ENCODE measurements at regions not wholly inside any gene's neighbourhood (a gene's known extent, or its start where the extent isn't known, plus 50 kb on each side); places are given as distances from the start of the nearest gene placed in this dataset.
"Not testable (repeated sequence)": the region's sequence is repeated elsewhere in the genome, so short reads cannot be mapped to it uniquely, and the experiment has no call there.

GRCh38 chr21:28008245-28008644 is 984.4 kb downstream of the LTN1 start:
- TF ChIP-seq POLR2A (IDR thresholded peaks at IDR 0.05; ENCODE audit: low read depth, low read length); EZH2 (IDR thresholded peaks at IDR 0.05; ENCODE audit: borderline replicate concordance, low read depth, low read length, severe bottlenecking); CTCF (IDR thresholded peaks at IDR 0.05; ENCODE audit: extremely low read depth in 1 of 2, insufficient read depth in 1 of 2, low read depth in 1 of 2, low read length in 2 of 2); POLR2AphosphoS5 (IDR thresholded peaks at IDR 0.05; ENCODE audit: insufficient read depth, low read depth, low read length); GATA2 (IDR thresholded peaks at IDR 0.05; ENCODE audit: insufficient read depth, insufficient read length, low read depth, low read length); MYC (IDR thresholded peaks at IDR 0.05; ENCODE audit: low read depth, low read length): not testable (repeated sequence)
